Glutamatergic neuron (in vitro differentiated cells): ENCODE measurements at regions not wholly inside any gene's neighbourhood (a gene's known extent, or its start where the extent isn't known, plus 50 kb on each side); places are given as distances from the start of the nearest gene placed in this dataset.

Source experiments
- DNase-seq: peaks from one replicate; pipeline ENCODE4 v3.0.0; 2022
- H3K27ac Mint-ChIP-seq: one replicate; pipeline ENCODE4 v1.8.0; 2020; ENCODE audit warnings: mild to moderate bottlenecking, mixed read lengths, inconsistent platforms; ENCODE audit not compliant: unreplicated experiment
- H3K27me3 Mint-ChIP-seq: one replicate; pipeline ENCODE4 v1.8.0; 2020; ENCODE audit warnings: mild to moderate bottlenecking, moderate library complexity, mixed read lengths, inconsistent platforms; ENCODE audit not compliant: unreplicated experiment
- H3K36me3 Mint-ChIP-seq: one replicate; pipeline ENCODE4 v1.8.0; 2020; ENCODE audit warnings: mild to moderate bottlenecking, mixed read lengths, inconsistent platforms; ENCODE audit not compliant: unreplicated experiment
- H3K4me1 Mint-ChIP-seq: one replicate; pipeline ENCODE4 v1.8.0; 2020; ENCODE audit warnings: mild to moderate bottlenecking, low read depth, mixed read lengths, inconsistent platforms; ENCODE audit not compliant: unreplicated experiment
- H3K4me3 Mint-ChIP-seq: one replicate; pipeline ENCODE4 v1.8.0; 2020; ENCODE audit warnings: mild to moderate bottlenecking, mixed read lengths, inconsistent platforms; ENCODE audit not compliant: unreplicated experiment
- H3K9me3 Mint-ChIP-seq: one replicate; pipeline ENCODE4 v1.8.0; 2020; ENCODE audit warnings: mild to moderate bottlenecking, moderate library complexity, mixed read lengths, inconsistent platforms; ENCODE audit not compliant: unreplicated experiment
- TF ChIP-seq, protein P1 (sequence below): fragments of 200-600 bp; sonication (generic); IDR thresholded peaks from one replicate; pipeline ENCODE4 v1.5.0; 2021; ENCODE audit not compliant: partially characterized antibody, unreplicated experiment

DNA sequence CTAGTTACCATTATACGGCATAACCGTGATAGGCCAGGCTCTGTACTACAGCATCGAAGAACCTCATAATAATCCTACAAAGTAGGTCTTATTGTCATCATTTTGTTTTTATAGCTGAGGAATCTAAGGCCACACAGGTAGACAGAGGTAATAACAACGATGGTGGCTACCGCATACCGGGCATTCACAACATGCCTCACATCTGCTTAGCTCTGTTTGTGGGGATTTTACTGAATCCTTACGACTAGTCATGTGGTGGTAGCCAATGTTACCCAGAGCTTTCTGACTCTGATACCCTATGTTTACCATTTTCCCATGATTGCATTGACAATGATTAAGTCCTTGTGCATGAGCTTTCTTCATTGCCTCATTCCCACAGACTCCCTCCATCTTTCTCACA, 269.4 kb downstream of the TCF7L2 start:
- DNase-seq = no peak
- no peak overlapping the region for H3K4me3 Mint-ChIP-seq
- H3K27me3 Mint-ChIP-seq = no peaks in the 10 kb centered on the region
- H3K27ac Mint-ChIP-seq = no peak overlapping the region
- H3K9me3 Mint-ChIP-seq = peaks cover 2% of the 10 kb centered on the region
- TF ChIP-seq, protein P1, sequence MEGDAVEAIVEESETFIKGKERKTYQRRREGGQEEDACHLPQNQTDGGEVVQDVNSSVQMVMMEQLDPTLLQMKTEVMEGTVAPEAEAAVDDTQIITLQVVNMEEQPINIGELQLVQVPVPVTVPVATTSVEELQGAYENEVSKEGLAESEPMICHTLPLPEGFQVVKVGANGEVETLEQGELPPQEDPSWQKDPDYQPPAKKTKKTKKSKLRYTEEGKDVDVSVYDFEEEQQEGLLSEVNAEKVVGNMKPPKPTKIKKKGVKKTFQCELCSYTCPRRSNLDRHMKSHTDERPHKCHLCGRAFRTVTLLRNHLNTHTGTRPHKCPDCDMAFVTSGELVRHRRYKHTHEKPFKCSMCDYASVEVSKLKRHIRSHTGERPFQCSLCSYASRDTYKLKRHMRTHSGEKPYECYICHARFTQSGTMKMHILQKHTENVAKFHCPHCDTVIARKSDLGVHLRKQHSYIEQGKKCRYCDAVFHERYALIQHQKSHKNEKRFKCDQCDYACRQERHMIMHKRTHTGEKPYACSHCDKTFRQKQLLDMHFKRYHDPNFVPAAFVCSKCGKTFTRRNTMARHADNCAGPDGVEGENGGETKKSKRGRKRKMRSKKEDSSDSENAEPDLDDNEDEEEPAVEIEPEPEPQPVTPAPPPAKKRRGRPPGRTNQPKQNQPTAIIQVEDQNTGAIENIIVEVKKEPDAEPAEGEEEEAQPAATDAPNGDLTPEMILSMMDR = no peak
- H3K36me3 Mint-ChIP-seq = no peaks in the 10 kb centered on the region
- no peaks in the 10 kb centered on the region for H3K4me1 Mint-ChIP-seq

DNA sequence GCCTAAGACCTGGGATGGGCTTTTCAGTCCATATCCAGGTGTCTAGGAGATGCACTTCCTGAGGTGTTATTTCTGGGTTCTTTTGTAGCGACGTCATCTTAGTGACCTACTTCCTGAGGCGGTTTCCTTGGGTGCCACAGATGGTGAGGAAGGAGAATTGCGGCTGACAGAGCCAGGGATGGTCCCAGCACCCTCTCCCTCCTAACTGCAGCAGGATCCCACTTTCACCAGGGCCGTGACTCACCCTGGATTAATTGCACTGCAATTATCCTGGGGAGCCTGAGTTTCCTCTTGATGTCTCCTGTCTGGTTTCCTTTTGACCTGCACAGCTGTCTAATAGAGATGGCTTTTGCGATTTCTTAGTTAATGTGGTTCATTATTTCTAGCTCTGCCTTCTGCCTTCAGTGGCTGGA, 271.7 kb downstream of the TCF7L2 start:
- Mint-ChIP-seq H3K4me1 (no peaks in the 10 kb centered on the region), H3K9me3 (peaks cover 2% of the 10 kb centered on the region), H3K27me3 (no peaks in the 10 kb centered on the region), H3K4me3 (no peak overlapping the region), H3K36me3 (no peaks in the 10 kb centered on the region), H3K27ac (no peak overlapping the region)
- DNase-seq = no peak
- TF ChIP-seq, protein P1 = no peak

DNA sequence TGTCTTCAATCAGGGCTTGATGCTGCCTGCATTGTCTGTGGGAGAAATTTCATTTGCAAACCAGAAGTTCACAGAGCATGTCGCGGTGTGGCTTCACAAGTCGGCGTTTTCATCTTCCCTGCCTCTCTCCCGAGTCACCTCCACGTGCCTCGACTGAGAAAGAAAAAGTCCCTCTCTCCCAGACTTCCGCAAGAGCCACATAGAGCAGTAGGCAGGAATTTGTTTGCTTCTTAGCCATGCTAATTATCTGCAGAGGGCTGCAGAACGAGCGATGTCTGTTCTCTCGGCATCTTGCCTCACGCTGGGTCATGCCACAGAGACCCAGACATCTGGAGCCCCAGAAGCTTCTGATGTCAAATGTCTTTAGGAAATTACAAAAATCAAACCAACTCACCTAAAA, 272.2 kb downstream of the TCF7L2 start:
- no peak for DNase-seq
- Mint-ChIP-seq H3K27ac (no peak overlapping the region), H3K4me1 (no peaks in the 10 kb centered on the region), H3K9me3 (peaks cover 2% of the 10 kb centered on the region), H3K36me3 (no peaks in the 10 kb centered on the region), H3K4me3 (no peak overlapping the region), H3K27me3 (no peaks in the 10 kb centered on the region)
- TF ChIP-seq, protein P1 = no peak

DNA sequence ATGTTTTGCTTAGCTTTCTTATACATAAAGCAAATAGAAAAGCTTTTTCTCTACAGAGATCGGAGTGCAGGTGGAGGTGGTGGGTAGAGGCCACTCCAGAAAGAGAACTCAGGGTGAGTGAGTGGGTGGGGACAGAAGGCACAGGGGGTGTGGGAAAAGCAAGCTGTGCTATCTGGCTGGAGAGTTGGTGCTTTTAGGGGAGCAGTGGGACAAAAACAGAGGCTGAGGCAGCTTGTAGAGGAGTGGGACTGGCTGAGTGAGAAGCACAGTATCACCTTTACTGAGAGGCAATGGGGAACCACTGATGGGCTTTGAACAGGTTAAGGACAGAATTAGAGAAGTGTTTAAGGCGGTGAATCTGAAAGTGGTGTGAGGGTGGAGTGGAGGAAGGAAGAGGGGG, 275.3 kb downstream of the TCF7L2 start:
- TF ChIP-seq, protein P1 = no peak
- Mint-ChIP-seq H3K9me3 (peaks cover 2% of the 10 kb centered on the region), H3K4me3 (no peak overlapping the region), H3K4me1 (peaks cover 2% of the 10 kb centered on the region), H3K36me3 (no peaks in the 10 kb centered on the region), H3K27me3 (no peaks in the 10 kb centered on the region), H3K27ac (no peak overlapping the region)
- no peak for DNase-seq

DNA sequence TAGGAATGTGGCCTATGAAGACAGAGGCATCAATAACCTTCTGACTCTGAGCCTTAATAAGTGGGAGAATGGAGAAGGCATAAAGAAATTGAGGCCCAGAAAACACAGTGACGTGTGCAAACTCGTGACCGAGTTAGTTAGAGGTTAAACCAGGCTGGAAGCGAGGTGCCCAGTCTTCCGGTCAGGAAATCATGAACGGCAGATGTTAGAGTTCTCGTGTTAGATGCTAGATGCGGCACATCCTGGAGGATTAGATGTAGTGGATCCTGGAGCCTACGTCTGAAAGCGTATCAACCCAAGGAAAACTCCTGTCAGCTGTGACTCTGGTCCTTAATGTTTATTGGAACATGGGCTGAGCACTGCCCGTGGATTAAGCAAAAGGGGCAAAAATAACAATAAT, 275.9 kb downstream of the TCF7L2 start:
- Mint-ChIP-seq H3K27me3 (no peaks in the 10 kb centered on the region), H3K9me3 (peaks cover 2% of the 10 kb centered on the region), H3K36me3 (no peaks in the 10 kb centered on the region), H3K27ac (no peak overlapping the region), H3K4me3 (no peak overlapping the region), H3K4me1 (peaks cover 2% of the 10 kb centered on the region)
- DNase-seq = no peak
- TF ChIP-seq, protein P1 = no peak
